ENCODE measurements at regions not wholly inside any gene's neighbourhood (a gene's known extent, or its start where the extent isn't known, plus 50 kb on each side); places are given as distances from the start of the nearest gene placed in this dataset.
A peak's percentile ranks its signal among the peaks of the same experiment; 100 is the strongest.

- H3K9me3 ChIP-seq (replicated peaks; ENCODE audit: control insufficient read depth, low read depth, low read length), result peaks cover 7% of the 10 kb centered on the region
- no CpG with 5 or more reads among the region's 6 CpGs for WGBS (ENCODE audit: insufficient coverage)
- no peak overlapping the region for H3K4me3 ChIP-seq (ENCODE audit: low read length)
- H3K27ac ChIP-seq (ENCODE audit: low read length), result no peak overlapping the region
- no peak for DNase-seq
- no peaks in the 10 kb centered on the region for H3K36me3 ChIP-seq (ENCODE audit: control insufficient read depth, insufficient read depth, low read length)
- no peaks in the 10 kb centered on the region for H3K27me3 ChIP-seq (ENCODE audit: control insufficient read depth, insufficient read depth, low read length)
- no peaks in the 10 kb centered on the region for H3K4me1 ChIP-seq (ENCODE audit: control insufficient read depth, insufficient read depth, low read length)
Observed at GRCh38 chr5:144017631-144018030, 152.8 kb downstream of the YIPF5 start.

GRCh38 chr5:144024090-144024489 is 146.4 kb downstream of the YIPF5 start:
- Histone ChIP-seq H3K27ac (ENCODE audit: low read length) (no peak overlapping the region), H3K27me3 (ENCODE audit: control insufficient read depth, insufficient read depth, low read length) (no peaks in the 10 kb centered on the region), H3K4me1 (ENCODE audit: control insufficient read depth, insufficient read depth, low read length) (peaks cover 5% of the 10 kb centered on the region), H3K4me3 (ENCODE audit: low read length) (no peak overlapping the region), H3K9me3 (replicated peaks; ENCODE audit: control insufficient read depth, low read depth, low read length) (no peaks in the 10 kb centered on the region), H3K36me3 (ENCODE audit: control insufficient read depth, insufficient read depth, low read length) (no peaks in the 10 kb centered on the region)
- no CpG with 5 or more reads among the region's 1 CpG for WGBS (ENCODE audit: insufficient coverage)
- no peak for DNase-seq

GRCh38 chr5:144024545-144024944 is 145.9 kb downstream of the YIPF5 start:
- H3K36me3 ChIP-seq (ENCODE audit: control insufficient read depth, insufficient read depth, low read length), result no peaks in the 10 kb centered on the region
- peaks cover 5% of the 10 kb centered on the region for H3K4me1 ChIP-seq (ENCODE audit: control insufficient read depth, insufficient read depth, low read length)
- H3K9me3 ChIP-seq (replicated peaks; ENCODE audit: control insufficient read depth, low read depth, low read length), result no peaks in the 10 kb centered on the region
- peak; percentile 24 for DNase-seq
- no peak overlapping the region for H3K4me3 ChIP-seq (ENCODE audit: low read length)
- no peaks in the 10 kb centered on the region for H3K27me3 ChIP-seq (ENCODE audit: control insufficient read depth, insufficient read depth, low read length)
- no peak overlapping the region for H3K27ac ChIP-seq (ENCODE audit: low read length)

- peaks cover 6% of the 10 kb centered on the region for H3K4me1 ChIP-seq (ENCODE audit: control insufficient read depth, insufficient read depth, low read length)
- H3K4me3 ChIP-seq (ENCODE audit: low read length), result no peak overlapping the region
- DNase-seq, result no peak
- no peaks in the 10 kb centered on the region for H3K27me3 ChIP-seq (ENCODE audit: control insufficient read depth, insufficient read depth, low read length)
- H3K9me3 ChIP-seq (replicated peaks; ENCODE audit: control insufficient read depth, low read depth, low read length), result no peaks in the 10 kb centered on the region
- WGBS (ENCODE audit: insufficient coverage), result no CpG with 5 or more reads among the region's 1 CpG
- H3K27ac ChIP-seq (ENCODE audit: low read length), result no peak overlapping the region
- H3K36me3 ChIP-seq (ENCODE audit: control insufficient read depth, insufficient read depth, low read length), result no peaks in the 10 kb centered on the region
Observed at GRCh38 chr5:144026286-144026685, 144.2 kb downstream of the YIPF5 start.

- peak; percentile 96 for DNase-seq
- no peaks in the 10 kb centered on the region for H3K9me3 ChIP-seq (replicated peaks; ENCODE audit: control insufficient read depth, low read depth, low read length)
- H3K4me3 ChIP-seq (ENCODE audit: low read length), result no peak overlapping the region
- H3K36me3 ChIP-seq (ENCODE audit: control insufficient read depth, insufficient read depth, low read length), result no peaks in the 10 kb centered on the region
- no CpG with 5 or more reads among the region's 2 CpGs for WGBS (ENCODE audit: insufficient coverage)
- H3K27ac ChIP-seq (ENCODE audit: low read length), result peak overlapping the region; percentile 78
- H3K27me3 ChIP-seq (ENCODE audit: control insufficient read depth, insufficient read depth, low read length), result no peaks in the 10 kb centered on the region
- peaks cover 15% of the 10 kb centered on the region for H3K4me1 ChIP-seq (ENCODE audit: control insufficient read depth, insufficient read depth, low read length)
Observed at GRCh38 chr5:144028058-144028457, 142.4 kb downstream of the YIPF5 start.

GRCh38 chr5:144028636-144029035 is 141.8 kb downstream of the YIPF5 start:
- no CpG with 5 or more reads among the region's 2 CpGs for WGBS (ENCODE audit: insufficient coverage)
- Histone ChIP-seq H3K4me1 (ENCODE audit: control insufficient read depth, insufficient read depth, low read length) (peaks cover 15% of the 10 kb centered on the region), H3K4me3 (ENCODE audit: low read length) (no peak overlapping the region), H3K27ac (ENCODE audit: low read length) (peak overlapping the region; percentile 78), H3K27me3 (ENCODE audit: control insufficient read depth, insufficient read depth, low read length) (no peaks in the 10 kb centered on the region), H3K36me3 (ENCODE audit: control insufficient read depth, insufficient read depth, low read length) (no peaks in the 10 kb centered on the region), H3K9me3 (replicated peaks; ENCODE audit: control insufficient read depth, low read depth, low read length) (no peaks in the 10 kb centered on the region)
- DNase-seq, result peak; percentile 98

GRCh38 chr5:144030904-144031303 is 139.6 kb downstream of the YIPF5 start:
- H3K4me1 ChIP-seq (ENCODE audit: control insufficient read depth, insufficient read depth, low read length), result peaks cover 15% of the 10 kb centered on the region
- H3K4me3 ChIP-seq (ENCODE audit: low read length), result no peak overlapping the region
- 90% methylated on average over 4 of the region's 5 CpGs for WGBS (ENCODE audit: insufficient coverage)
- no peaks in the 10 kb centered on the region for H3K36me3 ChIP-seq (ENCODE audit: control insufficient read depth, insufficient read depth, low read length)
- no peak overlapping the region for H3K27ac ChIP-seq (ENCODE audit: low read length)
- no peak for DNase-seq
- H3K27me3 ChIP-seq (ENCODE audit: control insufficient read depth, insufficient read depth, low read length), result no peaks in the 10 kb centered on the region
- no peaks in the 10 kb centered on the region for H3K9me3 ChIP-seq (replicated peaks; ENCODE audit: control insufficient read depth, low read depth, low read length)

GRCh38 chr5:144032375-144032774 is 138.1 kb downstream of the YIPF5 start:
- Histone ChIP-seq H3K27ac (ENCODE audit: low read length) (peak overlapping the region; percentile 33), H3K36me3 (ENCODE audit: control insufficient read depth, insufficient read depth, low read length) (no peaks in the 10 kb centered on the region), H3K27me3 (ENCODE audit: control insufficient read depth, insufficient read depth, low read length) (no peaks in the 10 kb centered on the region), H3K4me1 (ENCODE audit: control insufficient read depth, insufficient read depth, low read length) (peaks cover 15% of the 10 kb centered on the region), H3K9me3 (replicated peaks; ENCODE audit: control insufficient read depth, low read depth, low read length) (no peaks in the 10 kb centered on the region), H3K4me3 (ENCODE audit: low read length) (no peak overlapping the region)
- WGBS (ENCODE audit: insufficient coverage), result 26% methylated on average over 5 of the region's 6 CpGs
- DNase-seq, result peak; percentile 91

GRCh38 chr5:144033486-144033885 is 137.0 kb downstream of the YIPF5 start:
- H3K27me3 ChIP-seq (ENCODE audit: control insufficient read depth, insufficient read depth, low read length), result no peaks in the 10 kb centered on the region
- H3K4me3 ChIP-seq (ENCODE audit: low read length), result no peak overlapping the region
- no CpG with 5 or more reads among the region's 3 CpGs for WGBS (ENCODE audit: insufficient coverage)
- no peaks in the 10 kb centered on the region for H3K36me3 ChIP-seq (ENCODE audit: control insufficient read depth, insufficient read depth, low read length)
- DNase-seq, result no peak
- H3K27ac ChIP-seq (ENCODE audit: low read length), result no peak overlapping the region
- peaks cover 10% of the 10 kb centered on the region for H3K4me1 ChIP-seq (ENCODE audit: control insufficient read depth, insufficient read depth, low read length)
- H3K9me3 ChIP-seq (replicated peaks; ENCODE audit: control insufficient read depth, low read depth, low read length), result no peaks in the 10 kb centered on the region

- Histone ChIP-seq H3K4me1 (ENCODE audit: control insufficient read depth, insufficient read depth, low read length) (peaks cover 10% of the 10 kb centered on the region), H3K27ac (ENCODE audit: low read length) (no peak overlapping the region), H3K9me3 (replicated peaks; ENCODE audit: control insufficient read depth, low read depth, low read length) (no peaks in the 10 kb centered on the region), H3K36me3 (ENCODE audit: control insufficient read depth, insufficient read depth, low read length) (no peaks in the 10 kb centered on the region), H3K27me3 (ENCODE audit: control insufficient read depth, insufficient read depth, low read length) (no peaks in the 10 kb centered on the region), H3K4me3 (ENCODE audit: low read length) (no peak overlapping the region)
- 93% methylated on average over 2 of the region's 4 CpGs for WGBS (ENCODE audit: insufficient coverage)
- DNase-seq, result no peak
Observed at GRCh38 chr5:144035046-144035740, 135.3 kb downstream of the YIPF5 start.

GRCh38 chr5:144036476-144036875 is 134.0 kb downstream of the YIPF5 start:
- no peak overlapping the region for H3K27ac ChIP-seq (ENCODE audit: low read length)
- no peaks in the 10 kb centered on the region for H3K27me3 ChIP-seq (ENCODE audit: control insufficient read depth, insufficient read depth, low read length)
- no peak overlapping the region for H3K4me3 ChIP-seq (ENCODE audit: low read length)
- 78% methylated on average over 1 of the region's 3 CpGs for WGBS (ENCODE audit: insufficient coverage)
- H3K36me3 ChIP-seq (ENCODE audit: control insufficient read depth, insufficient read depth, low read length), result no peaks in the 10 kb centered on the region
- no peak for DNase-seq
- H3K4me1 ChIP-seq (ENCODE audit: control insufficient read depth, insufficient read depth, low read length), result peaks cover 10% of the 10 kb centered on the region
- no peaks in the 10 kb centered on the region for H3K9me3 ChIP-seq (replicated peaks; ENCODE audit: control insufficient read depth, low read depth, low read length)

Data from muscle of leg (tissue), 3 donors.